ENCODE measurements at regions not wholly inside any gene's neighbourhood (a gene's known extent, or its start where the extent isn't known, plus 50 kb on each side); places are given as distances from the start of the nearest gene placed in this dataset.

DNA sequence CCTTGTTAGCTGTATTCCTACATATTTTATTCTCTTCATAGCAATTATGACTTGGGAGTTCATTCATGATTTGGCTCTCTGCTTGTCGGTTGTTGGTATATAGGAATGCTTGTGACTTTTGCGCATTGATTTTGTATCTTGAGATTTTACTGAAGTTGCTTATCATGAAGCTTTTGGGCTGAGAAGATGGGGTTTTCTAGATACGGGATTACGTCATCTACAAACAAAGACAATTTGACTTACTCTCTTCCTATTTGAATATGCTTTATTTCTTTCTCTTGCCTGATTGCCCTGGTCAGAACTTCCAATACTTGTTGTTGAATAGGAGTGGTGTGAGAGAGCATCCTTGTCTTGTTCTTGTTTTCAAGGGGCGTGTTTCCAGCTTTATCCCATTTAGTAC is 569.8 kb upstream of the NRXN1 start:
- no peak overlapping the region for H3K4me3 Mint-ChIP-seq
- no peaks in the 10 kb centered on the region for H3K27me3 Mint-ChIP-seq
- peaks cover 6% of the 10 kb centered on the region for H3K9me3 Mint-ChIP-seq
- no peak for DNase-seq
- no peak overlapping the region for H3K27ac Mint-ChIP-seq
- no peaks in the 10 kb centered on the region for H3K36me3 Mint-ChIP-seq (ENCODE audit: low read depth)
- H3K4me1 Mint-ChIP-seq = no peaks in the 10 kb centered on the region
- intact Hi-C loops (cut with micrococcal nuclease) = no loop called here

DNA sequence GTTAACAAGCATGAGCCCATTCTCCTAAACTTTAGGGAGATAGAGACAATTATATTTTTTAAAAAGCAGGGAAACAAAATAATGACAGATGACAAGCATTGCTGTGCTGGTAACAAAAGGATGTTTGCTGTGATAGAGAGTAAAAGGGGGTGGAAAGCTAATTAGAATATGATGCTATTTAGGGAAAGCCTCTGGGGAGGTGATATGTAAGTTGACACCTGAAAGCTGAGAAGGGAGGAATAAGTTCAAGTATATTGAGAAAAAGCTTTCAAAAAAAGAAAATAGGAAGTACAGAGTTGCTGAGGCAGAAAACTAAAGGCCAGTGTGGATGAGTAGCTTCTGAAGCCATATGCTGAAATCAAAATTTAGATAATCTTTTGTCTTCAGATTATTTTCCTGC is 565.2 kb upstream of the NRXN1 start:
- Mint-ChIP-seq H3K9me3 (peaks cover 2% of the 10 kb centered on the region), H3K4me3 (no peak overlapping the region), H3K27me3 (no peaks in the 10 kb centered on the region), H3K4me1 (no peaks in the 10 kb centered on the region), H3K27ac (no peak overlapping the region), H3K36me3 (ENCODE audit: low read depth) (no peaks in the 10 kb centered on the region)
- intact Hi-C loops (cut with micrococcal nuclease) = no loop called here
- no peak for DNase-seq

DNA sequence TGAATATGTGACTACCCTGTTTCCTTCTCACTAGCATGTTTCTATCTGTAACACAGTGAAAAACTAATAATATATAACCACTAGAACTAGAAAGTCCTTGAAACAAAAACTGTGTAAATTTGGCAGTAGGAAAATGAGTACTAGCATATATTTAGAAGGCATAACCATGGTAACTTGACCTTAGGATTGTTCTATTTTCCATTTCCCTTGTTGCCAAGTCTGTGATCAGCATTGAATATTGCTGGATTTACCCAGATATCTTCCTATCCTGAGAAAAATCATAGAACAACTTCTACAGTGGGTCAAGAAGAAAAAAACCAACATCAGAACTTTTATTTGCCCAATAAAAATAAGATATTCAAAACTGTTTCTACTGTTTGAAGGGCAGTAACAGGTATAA is 563.9 kb upstream of the NRXN1 start:
- DNase-seq = no peak
- Mint-ChIP-seq H3K4me1 (no peaks in the 10 kb centered on the region), H3K36me3 (ENCODE audit: low read depth) (no peaks in the 10 kb centered on the region), H3K27me3 (no peaks in the 10 kb centered on the region), H3K9me3 (peaks cover 2% of the 10 kb centered on the region), H3K27ac (no peak overlapping the region), H3K4me3 (no peak overlapping the region)
- intact Hi-C loops (cut with micrococcal nuclease) = no loop called here

DNA sequence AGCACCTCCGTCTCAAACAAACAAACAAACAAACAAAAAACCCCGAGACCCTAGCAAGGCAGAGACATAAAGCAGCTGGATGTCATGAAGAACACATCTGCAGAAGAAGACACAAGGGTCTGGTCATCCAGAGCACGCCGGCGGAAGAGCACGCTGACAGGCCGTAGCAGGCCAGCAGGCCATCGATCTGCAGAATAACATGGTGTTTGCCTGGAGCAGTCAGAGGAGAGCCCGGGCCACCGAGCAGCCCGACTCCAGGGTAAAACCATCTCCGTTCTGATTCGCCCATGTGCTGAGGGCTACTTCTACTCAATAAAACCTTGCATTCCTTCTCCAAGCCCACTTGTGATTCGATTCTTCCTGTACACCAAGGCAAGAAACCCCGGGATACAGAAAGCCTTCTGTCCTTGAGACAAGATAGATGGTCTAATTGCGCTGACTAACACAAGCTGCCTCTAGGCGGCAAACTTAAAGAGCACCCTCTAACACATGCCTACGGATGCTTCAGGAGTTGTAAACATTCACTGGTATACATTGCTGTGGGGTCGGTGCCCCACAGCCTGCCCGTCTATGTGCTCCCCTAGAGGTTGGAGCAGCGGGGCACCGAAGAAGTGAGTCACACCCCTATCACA is 549.8 kb upstream of the NRXN1 start:
- no peaks in the 10 kb centered on the region for H3K4me1 Mint-ChIP-seq
- H3K36me3 Mint-ChIP-seq (ENCODE audit: low read depth) = no peaks in the 10 kb centered on the region
- intact Hi-C loops (cut with micrococcal nuclease) = no loop called here
- no peak overlapping the region for H3K4me3 Mint-ChIP-seq
- H3K27me3 Mint-ChIP-seq = no peaks in the 10 kb centered on the region
- H3K9me3 Mint-ChIP-seq = peaks cover 4% of the 10 kb centered on the region
- no peak for DNase-seq
- no peak overlapping the region for H3K27ac Mint-ChIP-seq

DNA sequence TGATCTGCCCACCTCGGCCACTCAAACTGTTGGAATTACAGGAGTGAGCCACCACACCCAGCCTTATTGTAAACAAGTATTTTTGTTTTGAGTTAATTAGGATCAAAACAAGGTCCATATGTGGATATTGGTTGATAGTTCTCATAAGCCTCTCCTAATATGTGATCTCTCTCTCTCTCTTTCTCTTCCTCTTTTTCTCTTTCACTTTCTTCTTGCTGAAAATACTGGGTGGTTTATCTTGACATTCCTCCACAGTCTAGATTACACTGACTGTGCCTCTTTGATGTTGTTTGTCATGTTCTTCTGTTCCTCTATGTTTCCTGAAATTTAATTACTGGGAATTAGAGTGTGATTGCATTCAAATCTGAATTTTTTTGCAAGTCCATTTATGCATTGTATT is 547.5 kb upstream of the NRXN1 start:
- Mint-ChIP-seq H3K4me3 (no peak overlapping the region), H3K36me3 (ENCODE audit: low read depth) (no peaks in the 10 kb centered on the region), H3K4me1 (no peaks in the 10 kb centered on the region), H3K27ac (no peak overlapping the region), H3K9me3 (peaks cover 3% of the 10 kb centered on the region), H3K27me3 (no peaks in the 10 kb centered on the region)
- DNase-seq = no peak
- intact Hi-C loops (cut with micrococcal nuclease) = no loop called here

GRCh38 chr2:51575181-51575580 is 543.2 kb upstream of the NRXN1 start:
- H3K4me1 Mint-ChIP-seq = no peaks in the 10 kb centered on the region
- H3K27ac Mint-ChIP-seq = no peak overlapping the region
- no peaks in the 10 kb centered on the region for H3K36me3 Mint-ChIP-seq (ENCODE audit: low read depth)
- no peaks in the 10 kb centered on the region for H3K27me3 Mint-ChIP-seq
- no peak overlapping the region for H3K4me3 Mint-ChIP-seq
- peaks cover 3% of the 10 kb centered on the region for H3K9me3 Mint-ChIP-seq
- DNase-seq = no peak
- intact Hi-C loops (cut with micrococcal nuclease) = no loop called here

DNA sequence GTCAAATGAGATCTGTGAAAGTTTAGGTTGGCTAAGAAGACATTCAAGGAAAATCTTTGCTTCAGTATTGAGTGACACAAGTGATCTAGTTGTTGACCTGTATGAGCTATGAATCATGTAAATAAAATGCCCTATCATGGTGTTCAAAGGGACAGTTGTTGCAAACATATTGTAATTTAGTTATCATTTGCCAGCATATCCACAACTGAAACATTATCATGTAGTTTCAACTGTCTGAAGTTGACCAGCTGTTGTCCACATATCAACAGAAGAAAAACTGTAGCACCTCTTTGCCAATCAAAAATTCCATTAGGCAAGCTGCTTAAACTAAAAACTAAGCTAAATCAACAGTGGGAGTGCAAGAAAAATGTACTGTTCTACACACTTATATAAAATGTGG is 527.1 kb upstream of the NRXN1 start:
- Mint-ChIP-seq H3K4me1 (no peaks in the 10 kb centered on the region), H3K27ac (no peak overlapping the region), H3K36me3 (ENCODE audit: low read depth) (no peaks in the 10 kb centered on the region), H3K27me3 (no peaks in the 10 kb centered on the region), H3K4me3 (no peak overlapping the region), H3K9me3 (peaks cover 5% of the 10 kb centered on the region)
- intact Hi-C loops (cut with micrococcal nuclease) = no loop called here
- DNase-seq = no peak

GRCh38 chr2:51553476-51553875 is 521.5 kb upstream of the NRXN1 start:
- no peak for DNase-seq
- Mint-ChIP-seq H3K27me3 (no peaks in the 10 kb centered on the region), H3K9me3 (peaks cover 7% of the 10 kb centered on the region), H3K4me3 (no peak overlapping the region), H3K27ac (no peak overlapping the region), H3K4me1 (no peaks in the 10 kb centered on the region), H3K36me3 (ENCODE audit: low read depth) (no peaks in the 10 kb centered on the region)
- intact Hi-C loops (cut with micrococcal nuclease) = no loop called here

DNA sequence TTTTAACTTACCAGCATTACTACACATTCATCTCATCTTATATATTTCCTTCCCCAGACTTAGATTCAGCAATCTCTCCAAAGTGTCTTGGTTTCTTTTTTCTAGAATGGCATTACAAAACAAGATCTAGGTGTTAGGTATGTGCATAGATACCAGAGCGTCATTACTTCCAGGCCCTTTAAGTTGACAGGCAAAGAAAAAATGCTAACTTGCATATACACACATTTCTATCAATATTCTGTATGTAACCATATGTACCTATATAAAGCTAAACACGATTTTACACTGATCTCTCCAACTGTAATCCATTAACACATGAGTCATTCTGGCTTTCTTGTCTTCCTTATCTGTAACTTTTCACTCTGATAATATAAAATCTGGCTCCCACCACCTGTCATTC is 503.8 kb upstream of the NRXN1 start:
- Mint-ChIP-seq H3K36me3 (ENCODE audit: low read depth) (no peaks in the 10 kb centered on the region), H3K9me3 (peaks cover 3% of the 10 kb centered on the region), H3K4me1 (no peaks in the 10 kb centered on the region), H3K4me3 (no peak overlapping the region), H3K27me3 (no peaks in the 10 kb centered on the region), H3K27ac (no peak overlapping the region)
- DNase-seq = no peak
- intact Hi-C loops (cut with micrococcal nuclease) = no loop called here

GRCh38 chr2:51534166-51534565 is 502.2 kb upstream of the NRXN1 start:
- no peak overlapping the region for H3K27ac Mint-ChIP-seq
- no peak for DNase-seq
- no peak overlapping the region for H3K4me3 Mint-ChIP-seq
- intact Hi-C loops (cut with micrococcal nuclease) = no loop called here
- no peaks in the 10 kb centered on the region for H3K4me1 Mint-ChIP-seq
- H3K27me3 Mint-ChIP-seq = no peaks in the 10 kb centered on the region
- no peaks in the 10 kb centered on the region for H3K36me3 Mint-ChIP-seq (ENCODE audit: low read depth)
- peaks cover 7% of the 10 kb centered on the region for H3K9me3 Mint-ChIP-seq

DNA sequence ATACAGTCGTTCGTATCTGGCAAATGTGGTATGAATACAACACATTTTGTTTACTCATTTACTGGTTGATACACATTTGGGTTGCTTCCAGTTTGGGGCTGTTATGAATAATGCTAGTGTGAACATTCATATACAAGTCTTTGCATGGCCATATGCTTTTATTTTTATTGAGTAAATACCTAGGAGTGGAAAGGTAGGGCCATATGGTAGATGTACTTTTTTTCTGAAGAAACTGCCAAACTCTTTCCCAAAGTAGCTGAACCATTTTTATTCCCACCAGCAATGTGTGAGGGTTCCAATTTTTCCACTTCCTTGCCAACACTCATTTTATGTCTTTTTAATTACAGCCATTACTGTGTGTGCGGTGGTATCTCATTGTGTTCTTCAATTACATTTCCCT is 496.2 kb upstream of the NRXN1 start:
- no peaks in the 10 kb centered on the region for H3K36me3 Mint-ChIP-seq (ENCODE audit: low read depth)
- no peak overlapping the region for H3K4me3 Mint-ChIP-seq
- no peaks in the 10 kb centered on the region for H3K4me1 Mint-ChIP-seq
- intact Hi-C loops (cut with micrococcal nuclease) = no loop called here
- peaks cover 7% of the 10 kb centered on the region for H3K9me3 Mint-ChIP-seq
- H3K27ac Mint-ChIP-seq = no peak overlapping the region
- no peaks in the 10 kb centered on the region for H3K27me3 Mint-ChIP-seq
- no peak for DNase-seq

DNA sequence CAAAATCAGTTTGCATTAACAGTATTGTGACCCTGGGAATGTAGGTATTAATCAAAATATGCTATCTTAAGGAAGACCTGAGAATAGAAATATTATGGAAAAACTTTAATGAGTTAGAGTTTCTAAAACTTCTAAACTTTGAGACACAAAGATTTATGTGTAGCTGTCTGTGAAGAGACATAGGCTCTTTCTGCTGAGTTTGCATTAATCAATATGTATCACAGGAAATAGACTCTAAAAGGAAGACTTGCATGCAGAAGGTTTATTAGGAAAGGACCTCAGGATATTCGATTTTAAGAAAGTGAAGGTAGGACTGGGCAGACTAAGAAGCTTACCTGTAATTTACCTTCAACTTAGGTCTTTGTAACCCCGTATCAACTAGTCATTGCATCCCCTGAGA is 494.8 kb upstream of the NRXN1 start:
- intact Hi-C loops (cut with micrococcal nuclease) = no loop called here
- Mint-ChIP-seq H3K27me3 (no peaks in the 10 kb centered on the region), H3K27ac (no peak overlapping the region), H3K9me3 (peaks cover 7% of the 10 kb centered on the region), H3K4me3 (no peak overlapping the region), H3K4me1 (no peaks in the 10 kb centered on the region), H3K36me3 (ENCODE audit: low read depth) (no peaks in the 10 kb centered on the region)
- no peak for DNase-seq

DNA sequence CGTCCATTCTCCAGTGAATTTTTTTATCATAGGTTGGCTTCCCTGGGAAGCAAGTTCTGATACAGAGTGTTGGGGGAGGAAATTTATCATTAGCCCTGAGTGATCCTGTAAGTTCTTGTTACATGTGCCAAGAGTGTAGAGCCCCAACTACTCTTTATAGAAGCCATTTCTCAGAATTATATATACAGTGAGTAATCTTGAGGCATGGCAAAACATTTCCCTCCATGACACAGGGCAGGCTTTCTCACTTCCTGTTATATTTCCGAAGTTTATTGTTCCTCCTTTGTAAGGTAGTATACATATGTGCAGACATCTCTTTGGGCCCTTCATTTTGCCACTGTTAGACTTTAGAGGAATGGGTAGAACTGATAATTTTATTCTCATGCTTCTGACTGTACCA is 484.7 kb upstream of the NRXN1 start:
- Mint-ChIP-seq H3K36me3 (ENCODE audit: low read depth) (no peaks in the 10 kb centered on the region), H3K27me3 (no peaks in the 10 kb centered on the region), H3K4me1 (no peaks in the 10 kb centered on the region), H3K9me3 (no peaks in the 10 kb centered on the region), H3K27ac (no peak overlapping the region), H3K4me3 (no peak overlapping the region)
- intact Hi-C loops (cut with micrococcal nuclease) = no loop called here
- DNase-seq = no peak

DNA sequence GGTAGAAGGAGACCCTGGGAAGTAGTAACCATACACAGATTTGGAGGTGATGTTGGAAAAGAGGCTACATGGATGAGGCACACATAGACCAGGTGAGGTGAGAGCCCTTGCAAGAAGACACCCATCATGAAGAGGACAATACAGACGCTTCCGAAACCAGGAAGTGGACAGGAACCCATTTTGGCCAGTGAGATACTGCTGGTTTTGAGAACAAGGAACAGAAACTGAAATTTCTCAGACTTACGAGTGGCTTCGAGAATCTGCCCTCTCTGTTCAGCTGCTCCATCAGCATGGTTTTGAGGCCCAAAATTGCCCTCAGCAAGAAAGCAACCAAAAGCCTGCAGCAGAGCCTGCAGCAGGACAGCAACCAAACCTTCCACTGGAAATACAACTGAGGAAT is 479.1 kb upstream of the NRXN1 start:
- no peaks in the 10 kb centered on the region for H3K27me3 Mint-ChIP-seq
- H3K36me3 Mint-ChIP-seq (ENCODE audit: low read depth) = no peaks in the 10 kb centered on the region
- no peak for DNase-seq
- intact Hi-C loops (cut with micrococcal nuclease) = no loop called here
- H3K27ac Mint-ChIP-seq = no peak overlapping the region
- H3K4me3 Mint-ChIP-seq = no peak overlapping the region
- H3K9me3 Mint-ChIP-seq = peaks cover 5% of the 10 kb centered on the region
- H3K4me1 Mint-ChIP-seq = no peaks in the 10 kb centered on the region

DNA sequence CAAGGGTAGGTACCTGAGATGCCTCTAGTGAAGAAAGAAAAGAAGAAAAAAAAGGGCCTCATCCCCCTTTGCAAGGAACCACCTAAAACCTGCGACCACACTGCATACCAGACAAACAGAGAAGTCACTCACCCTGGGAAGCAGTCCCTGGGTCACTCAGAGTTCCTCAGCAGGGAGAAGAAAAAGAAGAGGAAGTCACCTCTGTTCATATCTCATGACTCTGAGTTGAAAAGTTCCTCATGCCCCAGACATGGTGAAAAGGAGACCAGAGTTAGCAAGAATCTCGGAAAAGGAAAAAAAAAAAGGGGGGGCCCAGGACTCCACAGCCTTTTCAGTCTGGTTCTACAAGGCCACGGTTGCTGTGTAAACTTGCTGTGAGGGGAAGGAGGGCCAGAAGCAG is 478.4 kb upstream of the NRXN1 start:
- H3K4me1 Mint-ChIP-seq = no peaks in the 10 kb centered on the region
- no peak overlapping the region for H3K27ac Mint-ChIP-seq

More for the DNA sequence above, 478.4 kb upstream of the NRXN1 start:
- Mint-ChIP-seq H3K36me3 (ENCODE audit: low read depth) (no peaks in the 10 kb centered on the region), H3K4me3 (no peak overlapping the region), H3K9me3 (peaks cover 5% of the 10 kb centered on the region), H3K27me3 (no peaks in the 10 kb centered on the region)
- intact Hi-C loops (cut with micrococcal nuclease) = no loop called here
- no peak for DNase-seq
